ENCODE measurements at regions not wholly inside any gene's neighbourhood (a gene's known extent, or its start where the extent isn't known, plus 50 kb on each side); places are given as distances from the start of the nearest gene placed in this dataset.

- no peak for TF ChIP-seq CTCF (conservative IDR thresholded peaks at IDR 0.05; ENCODE audit: low read depth, low read length)
- TF ChIP-seq SMC3 (IDR thresholded peaks at IDR 0.05; ENCODE audit: low read depth, low read length): no peak
- TF ChIP-seq USF2 (IDR thresholded peaks at IDR 0.05; ENCODE audit: low read depth, low read length): no peak
- no peak for TF ChIP-seq RCOR1 (IDR thresholded peaks at IDR 0.05; ENCODE audit: insufficient replicate concordance, low read length)
- no peak for TF ChIP-seq FOS (IDR thresholded peaks at IDR 0.05; ENCODE audit: low read depth, low read length)
- TF ChIP-seq POLR2A (IDR thresholded peaks at IDR 0.05; ENCODE audit: low read depth, low read length): no peak
- no peak for TF ChIP-seq CEBPB (IDR thresholded peaks at IDR 0.05; ENCODE audit: low read depth, low read length)
These were observed 143.6 kb upstream of the LMO4 start for GRCh38 chr1:87185077-87185476.

All from IMR-90 (cell line).